ENCODE measurements at regions not wholly inside any gene's neighbourhood (a gene's known extent, or its start where the extent isn't known, plus 50 kb on each side); places are given as distances from the start of the nearest gene placed in this dataset.
"Not testable (repeated sequence)": the region's sequence is repeated elsewhere in the genome, so short reads cannot be mapped to it uniquely, and the experiment has no call there.

- DNase-seq = no peak
Observed at GRCh38 chr13:87736849-87737385, 65.7 kb downstream of the SLITRK5 start.

- DNase-seq = no peak
Observed at GRCh38 chr13:87754097-87754496, 82.9 kb downstream of the SLITRK5 start.

GRCh38 chr13:87769445-87769844, 98.3 kb downstream of the SLITRK5 start:
- DNase-seq = no peak

- no peak for DNase-seq
Observed at GRCh38 chr13:87777387-87777786, 106.2 kb downstream of the SLITRK5 start.

GRCh38 chr13:87778128-87778527, 107.0 kb downstream of the SLITRK5 start:
- DNase-seq = no peak

GRCh38 chr13:87779426-87779825, 108.3 kb downstream of the SLITRK5 start:
- DNase-seq = no peak

- no peak for DNase-seq
Observed at GRCh38 chr13:87783366-87783765, 112.2 kb downstream of the SLITRK5 start.

GRCh38 chr13:87788363-87788762, 117.2 kb downstream of the SLITRK5 start:
- DNase-seq = no peak

- no peak for DNase-seq
Observed at GRCh38 chr13:87792878-87793277, 121.7 kb downstream of the SLITRK5 start.

GRCh38 chr13:87798536-87798935, 127.4 kb downstream of the SLITRK5 start:
- DNase-seq = no peak

GRCh38 chr13:87810391-87810801, 139.2 kb downstream of the SLITRK5 start:
- no peak for DNase-seq

GRCh38 chr13:87810920-87811344, 139.8 kb downstream of the SLITRK5 start:
- no peak for DNase-seq

GRCh38 chr13:87814403-87814802, 143.2 kb downstream of the SLITRK5 start:
- DNase-seq = no peak

GRCh38 chr13:87820241-87820640, 149.1 kb downstream of the SLITRK5 start:
- no peak for DNase-seq

GRCh38 chr13:87821512-87821911, 150.3 kb downstream of the SLITRK5 start:
- DNase-seq = no peak

GRCh38 chr13:87826301-87826700, 155.1 kb downstream of the SLITRK5 start:
- DNase-seq = not testable (repeated sequence)

- DNase-seq = no peak
Observed at GRCh38 chr13:87827479-87827878, 156.3 kb downstream of the SLITRK5 start.

GRCh38 chr13:87837522-87837921, 166.4 kb downstream of the SLITRK5 start:
- DNase-seq = no peak

GRCh38 chr13:87837946-87838345, 166.8 kb downstream of the SLITRK5 start:
- DNase-seq = no peak

- no peak for DNase-seq
Observed at GRCh38 chr13:87851410-87851809, 180.2 kb downstream of the SLITRK5 start.

- no peak for DNase-seq
Observed at GRCh38 chr13:87855553-87855952, 184.4 kb downstream of the SLITRK5 start.

GRCh38 chr13:87859261-87859660, 188.1 kb downstream of the SLITRK5 start:
- no peak for DNase-seq

GRCh38 chr13:87867426-87867825, 196.3 kb downstream of the SLITRK5 start:
- DNase-seq = no peak

- no peak for DNase-seq
Observed at GRCh38 chr13:87868731-87869130, 197.6 kb downstream of the SLITRK5 start.

GRCh38 chr13:87872813-87873212, 201.6 kb downstream of the SLITRK5 start:
- no peak for DNase-seq

GRCh38 chr13:87877477-87877876, 206.3 kb downstream of the SLITRK5 start:
- no peak for DNase-seq

Measured in DMS153 (cell line).